Ishikawa (cell line): ENCODE measurements at regions not wholly inside any gene's neighbourhood (a gene's known extent, or its start where the extent isn't known, plus 50 kb on each side); places are given as distances from the start of the nearest gene placed in this dataset.

ENCODE experiments used
- CEBPB ChIP-seq: IDR thresholded peaks from 2 replicates; pipeline ENCODE4 v1.6.1; 2012
- CREB1 ChIP-seq: IDR thresholded peaks from 2 replicates; pipeline ENCODE4 v1.6.1; 2012; ENCODE audit warnings: low read depth
- RAD21 ChIP-seq: IDR thresholded peaks from 2 replicates; pipeline ENCODE4 v1.6.1; 2012; ENCODE audit warnings: low read depth
- TCF12 ChIP-seq: IDR thresholded peaks from 2 replicates; pipeline ENCODE4 v1.6.1; 2012; ENCODE audit warnings: low read depth
- TEAD4 ChIP-seq: IDR thresholded peaks from 2 replicates; pipeline ENCODE4 v1.6.1; 2012
- TF ChIP-seq, protein P1 (sequence below): IDR thresholded peaks from 2 replicates; pipeline ENCODE4 v1.6.1; 2012
- TF ChIP-seq, protein P2 (sequence below): IDR thresholded peaks from 2 replicates; pipeline ENCODE4 v1.6.1; 2012; ENCODE audit warnings: low read depth, mild to moderate bottlenecking

DNA sequence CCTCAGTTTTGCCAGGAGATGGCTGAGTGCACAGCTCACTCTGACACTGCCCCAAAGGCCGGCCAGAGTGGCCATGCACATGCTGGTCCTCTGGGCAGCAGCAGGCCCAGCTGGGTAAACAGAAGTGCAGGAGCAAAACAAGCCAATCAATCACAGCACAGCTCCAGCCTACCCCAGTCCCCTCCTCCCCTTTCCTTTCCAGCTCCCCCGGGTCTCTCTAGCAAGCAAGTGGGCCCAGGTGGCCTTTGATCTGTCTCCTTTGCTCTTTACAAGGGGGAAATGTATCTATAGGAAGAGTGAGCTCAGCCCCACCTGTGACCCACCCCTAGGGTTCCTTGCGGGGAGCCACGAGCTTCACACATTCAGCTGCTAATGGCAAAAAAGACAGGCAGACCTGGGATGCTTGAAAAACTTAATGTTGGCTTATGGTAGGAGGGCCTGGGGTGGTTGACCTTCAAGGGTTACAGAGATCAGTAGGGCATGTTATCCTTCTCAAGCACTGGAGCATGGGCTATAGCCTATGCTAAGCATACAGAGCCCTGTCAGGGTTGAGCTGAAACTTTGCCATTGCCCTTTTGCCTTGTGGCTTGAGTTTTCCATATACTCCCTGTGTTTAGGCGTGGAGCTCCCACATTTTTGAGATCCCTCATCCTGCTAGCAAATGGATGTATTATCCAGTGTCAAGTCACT, 57.8 kb upstream of the PLAC1 start:
- no peak for TF ChIP-seq CREB1
- TF ChIP-seq RAD21: no peak
- TF ChIP-seq CEBPB: no peak
- no peak for TF ChIP-seq TCF12
- TF ChIP-seq TEAD4: no peak
- TF ChIP-seq, protein P1, sequence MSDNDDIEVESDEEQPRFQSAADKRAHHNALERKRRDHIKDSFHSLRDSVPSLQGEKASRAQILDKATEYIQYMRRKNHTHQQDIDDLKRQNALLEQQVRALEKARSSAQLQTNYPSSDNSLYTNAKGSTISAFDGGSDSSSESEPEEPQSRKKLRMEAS: no peak
- TF ChIP-seq, protein P2, sequence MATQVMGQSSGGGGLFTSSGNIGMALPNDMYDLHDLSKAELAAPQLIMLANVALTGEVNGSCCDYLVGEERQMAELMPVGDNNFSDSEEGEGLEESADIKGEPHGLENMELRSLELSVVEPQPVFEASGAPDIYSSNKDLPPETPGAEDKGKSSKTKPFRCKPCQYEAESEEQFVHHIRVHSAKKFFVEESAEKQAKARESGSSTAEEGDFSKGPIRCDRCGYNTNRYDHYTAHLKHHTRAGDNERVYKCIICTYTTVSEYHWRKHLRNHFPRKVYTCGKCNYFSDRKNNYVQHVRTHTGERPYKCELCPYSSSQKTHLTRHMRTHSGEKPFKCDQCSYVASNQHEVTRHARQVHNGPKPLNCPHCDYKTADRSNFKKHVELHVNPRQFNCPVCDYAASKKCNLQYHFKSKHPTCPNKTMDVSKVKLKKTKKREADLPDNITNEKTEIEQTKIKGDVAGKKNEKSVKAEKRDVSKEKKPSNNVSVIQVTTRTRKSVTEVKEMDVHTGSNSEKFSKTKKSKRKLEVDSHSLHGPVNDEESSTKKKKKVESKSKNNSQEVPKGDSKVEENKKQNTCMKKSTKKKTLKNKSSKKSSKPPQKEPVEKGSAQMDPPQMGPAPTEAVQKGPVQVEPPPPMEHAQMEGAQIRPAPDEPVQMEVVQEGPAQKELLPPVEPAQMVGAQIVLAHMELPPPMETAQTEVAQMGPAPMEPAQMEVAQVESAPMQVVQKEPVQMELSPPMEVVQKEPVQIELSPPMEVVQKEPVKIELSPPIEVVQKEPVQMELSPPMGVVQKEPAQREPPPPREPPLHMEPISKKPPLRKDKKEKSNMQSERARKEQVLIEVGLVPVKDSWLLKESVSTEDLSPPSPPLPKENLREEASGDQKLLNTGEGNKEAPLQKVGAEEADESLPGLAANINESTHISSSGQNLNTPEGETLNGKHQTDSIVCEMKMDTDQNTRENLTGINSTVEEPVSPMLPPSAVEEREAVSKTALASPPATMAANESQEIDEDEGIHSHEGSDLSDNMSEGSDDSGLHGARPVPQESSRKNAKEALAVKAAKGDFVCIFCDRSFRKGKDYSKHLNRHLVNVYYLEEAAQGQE: no peak
